ENCODE measurements at regions not wholly inside any gene's neighbourhood (a gene's known extent, or its start where the extent isn't known, plus 50 kb on each side); places are given as distances from the start of the nearest gene placed in this dataset.

- Histone ChIP-seq H3K27me3 (ENCODE audit: control insufficient read depth, insufficient read depth, low read length) (no peaks in the 10 kb centered on the region), H3K9me3 (ENCODE audit: control insufficient read depth, insufficient read depth, low read depth, low read length) (no peaks in the 10 kb centered on the region), H3K36me3 (ENCODE audit: control insufficient read depth, insufficient read depth, low read length) (no peaks in the 10 kb centered on the region), H3K4me1 (ENCODE audit: control insufficient read depth, insufficient read depth, low read length) (no peaks in the 10 kb centered on the region), H3K4me3 (ENCODE audit: low read depth in 2 of 2, low read length in 2 of 2) (no peak overlapping the region), H3K27ac (ENCODE audit: low read length) (no peak overlapping the region)
- no peak for TF ChIP-seq REST (IDR thresholded peaks at IDR 0.05; ENCODE audit: insufficient read depth in 1 of 2, low read depth in 2 of 2, low read length in 1 of 2)
- TF ChIP-seq CTCF (IDR thresholded peaks at IDR 0.05), result no peak
- no peak for TF ChIP-seq POLR2AphosphoS5 (IDR thresholded peaks at IDR 0.05; ENCODE audit: low read depth, low read length)
- TF ChIP-seq TCF7L2 (IDR thresholded peaks at IDR 0.05; ENCODE audit: low read depth, low read length), result no peak
- TF ChIP-seq SIN3A (IDR thresholded peaks at IDR 0.05; ENCODE audit: borderline replicate concordance, insufficient read depth, low read depth, low read length), result no peak
- CTCF ChIA-PET, result no interaction called here
- intact Hi-C loops (cut with micrococcal nuclease; ENCODE audit: unreplicated experiment) (no loop called here), in situ Hi-C loops (cut with HindIII; ENCODE audit: low pct_unique_long_range_greater_than_20kb, low sequenced_read_pairs) (no loop called here)
- ATAC-seq (no peak), DNase-seq (ENCODE audit: low read depth, low spot score) (no peak)
- POLR2A ChIA-PET, result no interaction called here
- no TSS peak for BruUV-seq (replicated peaks)
Measured at GRCh38 chr6:146886587-146887446, 288.0 kb downstream of the ADGB start.

- H3K9me3 ChIP-seq (ENCODE audit: control insufficient read depth, insufficient read depth, low read depth, low read length), result no peaks in the 10 kb centered on the region
- POLR2A ChIA-PET, result no interaction called here
- no peaks in the 10 kb centered on the region for H3K27me3 ChIP-seq (ENCODE audit: control insufficient read depth, insufficient read depth, low read length)
- 0 out of 2 replicates have a peak overlapping the region, but pooled peaks have one; percentile 44 for H3K27ac ChIP-seq (ENCODE audit: low read length)
- no peak for DNase-seq (ENCODE audit: low read depth, low spot score)
- H3K4me1 ChIP-seq (ENCODE audit: control insufficient read depth, insufficient read depth, low read length), result no peaks in the 10 kb centered on the region
- H3K36me3 ChIP-seq (ENCODE audit: control insufficient read depth, insufficient read depth, low read length), result no peaks in the 10 kb centered on the region
- ATAC-seq, result no peak
- BruUV-seq (replicated peaks), result no TSS peak
- intact Hi-C loops (cut with micrococcal nuclease; ENCODE audit: unreplicated experiment), result no loop called here
- CTCF ChIA-PET, result no interaction called here
- in situ Hi-C loops (cut with HindIII; ENCODE audit: low pct_unique_long_range_greater_than_20kb, low sequenced_read_pairs), result no loop called here
- TF ChIP-seq TCF7L2 (IDR thresholded peaks at IDR 0.05; ENCODE audit: low read depth, low read length), result no peak
- no peak for TF ChIP-seq POLR2AphosphoS5 (IDR thresholded peaks at IDR 0.05; ENCODE audit: low read depth, low read length)
- no peak for TF ChIP-seq REST (IDR thresholded peaks at IDR 0.05; ENCODE audit: insufficient read depth in 1 of 2, low read depth in 2 of 2, low read length in 1 of 2)
- TF ChIP-seq CTCF (IDR thresholded peaks at IDR 0.05), result no peak
- no peak for TF ChIP-seq SIN3A (IDR thresholded peaks at IDR 0.05; ENCODE audit: borderline replicate concordance, insufficient read depth, low read depth, low read length)
- H3K4me3 ChIP-seq (ENCODE audit: low read depth in 2 of 2, low read length in 2 of 2), result no peak overlapping the region
Measured at GRCh38 chr6:146887447-146888077, 288.8 kb downstream of the ADGB start.
